IMR-90 (cell line): ENCODE measurements at regions not wholly inside any gene's neighbourhood (a gene's known extent, or its start where the extent isn't known, plus 50 kb on each side); places are given as distances from the start of the nearest gene placed in this dataset.

Experiments used
- ATAC-seq: fragments of 200-7000 bp; cut with Tn5 transposase; 2 replicates; pipeline ENCODE4 v1.9.1; 2020; ENCODE audit warnings: low read depth, mild to moderate bottlenecking, moderate library complexity
- BruUV-seq: library from RNA; stranded (reverse); fragments of 400-500 nt; replicated peaks from 2 replicates; lab custom pipeline; 2021; lab: Mats Ljungman, UMichigan
- CTCF ChIA-PET: fragments of 300-600 bp; formaldehyde crosslinking; extraction: SDS; loops from one replicate; lab custom pipeline; 2021; ENCODE audit warnings: antibody characterized with exemption; lab: Yijun Ruan, JAX
- POLR2A ChIA-PET: fragments of 300-600 bp; sonication (Branson Sonifier 250); formaldehyde crosslinking; loops from one replicate; lab custom pipeline; 2022; ENCODE audit warnings: antibody characterized with exemption; ENCODE audit not compliant: unreplicated experiment; lab: Charles Lee
- DNase-seq: peaks from one replicate; pipeline ENCODE4 v3.0.0; 2013
- H2AFZ ChIP-seq: replicated peaks from 2 replicates; pipeline ENCODE3; 2013; ENCODE audit warnings: low read length, mild to moderate bottlenecking; ENCODE audit not compliant: poor library complexity
- H2AK5ac ChIP-seq: 2 replicates; pipeline ENCODE4 v1.6.1; 2013; ENCODE audit warnings: low read depth, low read length, inconsistent platforms
- H2AK9ac ChIP-seq: replicated peaks from 2 replicates; pipeline ENCODE3; 2013; ENCODE audit warnings: mild to moderate bottlenecking, low read depth, low read length, moderate library complexity; ENCODE audit not compliant: poor library complexity
- H2BK120ac ChIP-seq: 2 replicates; pipeline ENCODE4 v1.6.1; 2013; ENCODE audit warnings: low read depth, low read length, inconsistent platforms
- H2BK15ac ChIP-seq: 3 replicates; pipeline ENCODE4 v1.6.1; 2013; ENCODE audit warnings: low read depth, low read length, inconsistent platforms
- H2BK20ac ChIP-seq: 2 replicates; pipeline ENCODE4 v1.6.1; 2013; ENCODE audit warnings: low read depth, mild to moderate bottlenecking, inconsistent platforms, low read length, moderate library complexity
- H2BK5ac ChIP-seq: 2 replicates; pipeline ENCODE4 v1.6.1; 2013; ENCODE audit warnings: mild to moderate bottlenecking, low read depth, low read length, inconsistent platforms; ENCODE audit not compliant: poor library complexity, severe bottlenecking
- H3K14ac ChIP-seq: replicated peaks from 2 replicates; pipeline ENCODE4 v1.6.1; 2013; ENCODE audit warnings: low read depth, low read length, inconsistent platforms
- H3K18ac ChIP-seq: 2 replicates; pipeline ENCODE4 v1.6.1; 2013; ENCODE audit warnings: low read depth, low read length, control low read depth
- H3K23ac ChIP-seq: 2 replicates; pipeline ENCODE4 v1.6.1; 2013; ENCODE audit warnings: low read depth, low read length, inconsistent platforms
- H3K27ac ChIP-seq: 2 replicates; pipeline ENCODE4 v1.5.1; 2013; ENCODE audit warnings: mild to moderate bottlenecking, control low read depth, low read length; ENCODE audit not compliant: insufficient read depth
- H3K27me3 ChIP-seq: 2 replicates; pipeline ENCODE4 v1.6.1; 2013; ENCODE audit warnings: low read length; ENCODE audit not compliant: control insufficient read depth, insufficient read depth
- H3K36me3 ChIP-seq: 2 replicates; pipeline ENCODE4 v1.6.1; 2013; ENCODE audit warnings: low read length, mixed read lengths; ENCODE audit not compliant: control insufficient read depth, insufficient read depth
- H3K4ac ChIP-seq: 2 replicates; pipeline ENCODE4 v1.6.1; 2013; ENCODE audit warnings: low read depth, low read length, inconsistent platforms
- H3K4me1 ChIP-seq: 2 replicates; pipeline ENCODE4 v1.6.1; 2013; ENCODE audit warnings: low read length, mixed read lengths; ENCODE audit not compliant: control insufficient read depth, insufficient read depth
- H3K4me2 ChIP-seq: 2 replicates; pipeline ENCODE4 v1.6.1; 2013; ENCODE audit warnings: low read depth, mild to moderate bottlenecking, control low read depth, low read length, moderate library complexity
- H3K4me3 ChIP-seq: 2 replicates; pipeline ENCODE4 v1.5.1; 2013; ENCODE audit warnings: low read depth, mild to moderate bottlenecking, control low read depth, low read length, moderate library complexity; ENCODE audit not compliant: insufficient read depth
- H3K56ac ChIP-seq: 2 replicates; pipeline ENCODE4 v1.6.1; 2013; ENCODE audit warnings: low read length, inconsistent platforms; ENCODE audit not compliant: insufficient read depth; ENCODE audit errors: extremely low read depth
- H3K79me1 ChIP-seq, 2 experiments: 2 replicates each; pipeline ENCODE4 v1.6.1; 2013; ENCODE audit warnings: low read length in 2 of 2, inconsistent platforms in 1 of 2, low read depth in 1 of 2
- H3K9ac ChIP-seq: 2 replicates; pipeline ENCODE4 v1.6.1; 2013; ENCODE audit warnings: low read depth, low read length, control low read depth
- H3K9me1 ChIP-seq: 2 replicates; pipeline ENCODE4 v1.6.1; 2013; ENCODE audit warnings: low read length, inconsistent platforms; ENCODE audit not compliant: insufficient read depth
- H3K9me3 ChIP-seq: 2 replicates; pipeline ENCODE4 v1.6.1; 2013; ENCODE audit warnings: low read length; ENCODE audit not compliant: control insufficient read depth, insufficient read depth
- H4K20me1 ChIP-seq: 2 replicates; pipeline ENCODE4 v1.6.1; 2013; ENCODE audit warnings: low read length, inconsistent platforms; ENCODE audit not compliant: insufficient read depth
- H4K5ac ChIP-seq: 2 replicates; pipeline ENCODE4 v1.6.1; 2013; ENCODE audit warnings: mild to moderate bottlenecking, low read depth, low read length, control low read depth
- H4K8ac ChIP-seq, 2 experiments: 2 replicates each; pipeline ENCODE4 v1.6.1; 2013; ENCODE audit warnings: low read depth in 2 of 2, low read length in 2 of 2, control low read depth in 1 of 2, inconsistent platforms in 1 of 2
- H4K91ac ChIP-seq: 2 replicates; pipeline ENCODE4 v1.6.1; 2013; ENCODE audit warnings: low read depth, low read length, inconsistent platforms; ENCODE audit not compliant: insufficient read depth
- BHLHE40 ChIP-seq: fragments of 150-350 bp; IDR thresholded peaks from 2 replicates; pipeline ENCODE4 v1.6.1; 2016; ENCODE audit warnings: mild to moderate bottlenecking, low read depth, low read length
- MAFK ChIP-seq: IDR thresholded peaks from 2 replicates; pipeline ENCODE4 v1.6.1; 2012; ENCODE audit warnings: low read depth, low read length, improper control_type of control experiment
- MAZ ChIP-seq: IDR thresholded peaks from 2 replicates; pipeline ENCODE4 v1.6.1; 2012; ENCODE audit warnings: low read depth, mild to moderate bottlenecking, low read length, improper control_type of control experiment, moderate library complexity, borderline replicate concordance
- MXI1 ChIP-seq: IDR thresholded peaks from 2 replicates; pipeline ENCODE4 v1.6.1; 2012; ENCODE audit warnings: low read depth, mild to moderate bottlenecking, low read length, moderate library complexity, borderline replicate concordance
- RAD21 ChIP-seq: IDR thresholded peaks from 2 replicates; pipeline ENCODE4 v1.6.1; 2012; ENCODE audit warnings: low read length, improper control_type of control experiment
- RCOR1 ChIP-seq: IDR thresholded peaks from 2 replicates; pipeline ENCODE4 v1.6.1; 2012; ENCODE audit warnings: mild to moderate bottlenecking, low read length, improper control_type of control experiment; ENCODE audit not compliant: insufficient replicate concordance
- RFX5 ChIP-seq: IDR thresholded peaks from 2 replicates; pipeline ENCODE4 v1.8.0; 2012; ENCODE audit warnings: low read depth, mild to moderate bottlenecking, low read length, moderate library complexity
- SMC3 ChIP-seq: fragments of 150-350 bp; IDR thresholded peaks from 2 replicates; pipeline ENCODE4 v1.6.1; 2016; ENCODE audit warnings: low read depth, mild to moderate bottlenecking, antibody characterized with exemption, low read length, moderate library complexity
- WGBS, 2 experiments: methylation state at CpG; one replicate each; pipeline versions ENCODE4 v1.1.5 to v1.1.7; 2013; ENCODE audit warnings: missing lambda C conversion rate in 2 of 2; ENCODE audit not compliant: insufficient read length in 1 of 2; ENCODE audit errors: extremely low coverage in 2 of 2; 5-methylcytosine and 5-hydroxymethylcytosine counted together
- dilution Hi-C: fragments of 300-500 bp; cut with HindIII; formaldehyde crosslinking; loops from one replicate; pipeline ENCODE4 v1.14.3; 2018; ENCODE audit warnings: low sequenced_read_pairs; ENCODE audit not compliant: unreplicated experiment
- in situ Hi-C: fragments of 300-500 bp; cut with MboI; formaldehyde crosslinking; loops from 3 replicates; pipeline ENCODE4 v1.14.3; 2019; ENCODE audit warnings: low sequenced_read_pairs, inconsistent platforms, mixed read lengths
- intact Hi-C: fragments of 100-400 bp; cut with micrococcal nuclease; formaldehyde crosslinking; loops from 2 replicates; pipeline ENCODE4 v1.10.0; 2022
- TF ChIP-seq, protein P1 (sequence below): fragments of 150-350 bp; IDR thresholded peaks from 2 replicates; pipeline ENCODE4 v1.6.1; 2017; ENCODE audit warnings: mild to moderate bottlenecking, antibody characterized with exemption, low read length, low read depth

DNA sequence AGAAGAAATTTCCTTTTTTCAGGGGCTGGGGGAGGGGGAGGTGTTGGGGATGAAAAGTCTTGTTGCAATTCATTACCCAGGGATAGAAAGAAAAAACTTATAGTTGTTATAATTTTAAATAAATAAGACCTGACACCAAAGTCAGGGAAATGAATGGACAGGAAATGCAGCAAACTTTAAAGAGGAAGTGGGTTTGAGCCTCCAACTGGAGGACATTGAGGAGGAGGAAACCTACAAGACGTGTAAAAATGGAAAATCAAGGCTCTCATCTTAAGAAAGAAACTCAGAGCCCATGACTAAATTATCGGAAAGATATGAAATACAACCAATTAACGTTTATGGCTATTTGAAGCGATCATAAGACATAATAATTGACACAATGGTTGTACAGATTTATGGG, 54.4 kb downstream of the NIBAN1 start:
- no peak overlapping the region for H4K8ac ChIP-seq
- no peak overlapping the region for H2BK120ac ChIP-seq
- no peak overlapping the region for H3K14ac ChIP-seq
- no peak overlapping the region for H2BK5ac ChIP-seq
- dilution Hi-C loops: no loop called here
- peaks cover 4% of the 10 kb centered on the region; the same call in 1 of the 2 replicates for H3K9me1 ChIP-seq
- H3K36me3 ChIP-seq: no peaks in the 10 kb centered on the region
- BruUV-seq: no TSS peak
- no peaks in the 10 kb centered on the region; the same call in 1 of the 2 replicates for H4K20me1 ChIP-seq
- in situ Hi-C loops: no loop called here
- H3K27ac ChIP-seq: no peak overlapping the region
- no peak overlapping the region for H3K56ac ChIP-seq
- no peak overlapping the region for H3K18ac ChIP-seq
- H2BK15ac ChIP-seq: no peak overlapping the region
- peaks cover 0 to 7% of the 10 kb centered on the region in 2 experiments; a peak in 2 of 4 replicates for H3K79me1 ChIP-seq
- H4K91ac ChIP-seq: no peak overlapping the region
- H2AFZ ChIP-seq: no peak overlapping the region
- no peaks in the 10 kb centered on the region for H3K4me1 ChIP-seq
- no peak overlapping the region for H2AK9ac ChIP-seq
- intact Hi-C loops: no loop called here
- no peak for DNase-seq
- no peak overlapping the region for H3K4ac ChIP-seq
- TF ChIP-seq RFX5 (no peak), RAD21 (no peak), MXI1 (no peak), SMC3 (no peak), BHLHE40 (no peak), MAFK (no peak), RCOR1 (no peak), MAZ (no peak)
- TF ChIP-seq, protein P1, sequence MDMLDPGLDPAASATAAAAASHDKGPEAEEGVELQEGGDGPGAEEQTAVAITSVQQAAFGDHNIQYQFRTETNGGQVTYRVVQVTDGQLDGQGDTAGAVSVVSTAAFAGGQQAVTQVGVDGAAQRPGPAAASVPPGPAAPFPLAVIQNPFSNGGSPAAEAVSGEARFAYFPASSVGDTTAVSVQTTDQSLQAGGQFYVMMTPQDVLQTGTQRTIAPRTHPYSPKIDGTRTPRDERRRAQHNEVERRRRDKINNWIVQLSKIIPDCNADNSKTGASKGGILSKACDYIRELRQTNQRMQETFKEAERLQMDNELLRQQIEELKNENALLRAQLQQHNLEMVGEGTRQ: no peak
- no peaks in the 10 kb centered on the region for H3K9me3 ChIP-seq
- H4K5ac ChIP-seq: no peak overlapping the region
- H3K27me3 ChIP-seq: no peaks in the 10 kb centered on the region
- no peak overlapping the region for H3K23ac ChIP-seq
- WGBS, 2 experiments: no CpG with 5 or more reads among the region's 4 CpGs
- H3K9ac ChIP-seq: no peak overlapping the region
- CTCF ChIA-PET: interaction anchor here (0.6 kb wide), 1 partner anchor 30 kb away, joined by 3 read pairs; no protein-coding TSS in a partner anchor
- ATAC-seq: no peak
- H3K4me2 ChIP-seq: no peak overlapping the region
- H2BK20ac ChIP-seq: no peak overlapping the region
- no peak overlapping the region for H3K4me3 ChIP-seq
- POLR2A ChIA-PET: no interaction called here
- H2AK5ac ChIP-seq: no peak overlapping the region
